ENCODE measurements at regions not wholly inside any gene's neighbourhood (a gene's known extent, or its start where the extent isn't known, plus 50 kb on each side); places are given as distances from the start of the nearest gene placed in this dataset.
"Not testable (repeated sequence)": the region's sequence is repeated elsewhere in the genome, so short reads cannot be mapped to it uniquely, and the experiment has no call there.

GRCh38 chr7:131933751-131934289, 377.4 kb upstream of the PODXL start:
- H3K9me3 ChIP-seq (ENCODE audit: insufficient read depth, low read depth) = no peaks in the 10 kb centered on the region
- TF ChIP-seq EZH2 (IDR thresholded peaks at IDR 0.05; ENCODE audit: low read depth) = no peak
- TF ChIP-seq, protein P1, sequence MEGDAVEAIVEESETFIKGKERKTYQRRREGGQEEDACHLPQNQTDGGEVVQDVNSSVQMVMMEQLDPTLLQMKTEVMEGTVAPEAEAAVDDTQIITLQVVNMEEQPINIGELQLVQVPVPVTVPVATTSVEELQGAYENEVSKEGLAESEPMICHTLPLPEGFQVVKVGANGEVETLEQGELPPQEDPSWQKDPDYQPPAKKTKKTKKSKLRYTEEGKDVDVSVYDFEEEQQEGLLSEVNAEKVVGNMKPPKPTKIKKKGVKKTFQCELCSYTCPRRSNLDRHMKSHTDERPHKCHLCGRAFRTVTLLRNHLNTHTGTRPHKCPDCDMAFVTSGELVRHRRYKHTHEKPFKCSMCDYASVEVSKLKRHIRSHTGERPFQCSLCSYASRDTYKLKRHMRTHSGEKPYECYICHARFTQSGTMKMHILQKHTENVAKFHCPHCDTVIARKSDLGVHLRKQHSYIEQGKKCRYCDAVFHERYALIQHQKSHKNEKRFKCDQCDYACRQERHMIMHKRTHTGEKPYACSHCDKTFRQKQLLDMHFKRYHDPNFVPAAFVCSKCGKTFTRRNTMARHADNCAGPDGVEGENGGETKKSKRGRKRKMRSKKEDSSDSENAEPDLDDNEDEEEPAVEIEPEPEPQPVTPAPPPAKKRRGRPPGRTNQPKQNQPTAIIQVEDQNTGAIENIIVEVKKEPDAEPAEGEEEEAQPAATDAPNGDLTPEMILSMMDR (conservative IDR thresholded peaks at IDR 0.05) = no peak
- H3K4me1 ChIP-seq (replicated peaks; ENCODE audit: insufficient read depth) = no peaks in the 10 kb centered on the region
- H3K9me2 ChIP-seq (ENCODE audit: insufficient read depth) = no peaks in the 10 kb centered on the region
- peaks cover 93% of the 10 kb centered on the region for H3K27me3 ChIP-seq (ENCODE audit: insufficient read depth, low read depth)
- no peaks in the 10 kb centered on the region for H3K36me3 ChIP-seq (ENCODE audit: low read depth)
- no peaks in the 10 kb centered on the region for H3F3A ChIP-seq (ENCODE audit: insufficient read depth, low read depth)
- BruUV-seq (replicated peaks) = no TSS peak
- no peak overlapping the region for H2AFZ ChIP-seq
- no peaks in the 10 kb centered on the region for H4K20me1 ChIP-seq (ENCODE audit: insufficient read depth)
- ChIA-PET CTCF (no interaction called here), POLR2A (ENCODE audit: unreplicated experiment) (no interaction called here)
- no peak overlapping the region for H3K4me3 ChIP-seq
- no peak for DNase-seq
- no peaks in the 10 kb centered on the region for H3K79me2 ChIP-seq (ENCODE audit: low read depth)
- no peak overlapping the region for H3K4me2 ChIP-seq
- intact Hi-C loops (cut with micrococcal nuclease; ENCODE audit: unreplicated experiment) = no loop called here
- no peak overlapping the region for H3K27ac ChIP-seq

- DNase-seq; H3K4me1 ChIP-seq (replicated peaks; ENCODE audit: insufficient read depth); H3K4me2 ChIP-seq; H3K9me2 ChIP-seq (ENCODE audit: insufficient read depth); intact Hi-C loops (cut with micrococcal nuclease; ENCODE audit: unreplicated experiment); H3K27ac ChIP-seq; H4K20me1 ChIP-seq (ENCODE audit: insufficient read depth); H3F3A ChIP-seq (ENCODE audit: insufficient read depth, low read depth); BruUV-seq (replicated peaks); POLR2A ChIA-PET (ENCODE audit: unreplicated experiment); H3K4me3 ChIP-seq; H3K79me2 ChIP-seq (ENCODE audit: low read depth); H3K9me3 ChIP-seq (ENCODE audit: insufficient read depth, low read depth); H3K36me3 ChIP-seq (ENCODE audit: low read depth); H2AFZ ChIP-seq: not testable (repeated sequence)
- CTCF ChIA-PET = interaction anchor here (0.8 kb wide), 1 partner anchor 778 kb away, joined by 3 read pairs; no protein-coding TSS in a partner anchor
- H3K27me3 ChIP-seq (ENCODE audit: insufficient read depth, low read depth) = peaks cover 96% of the 10 kb centered on the region
These were observed 376.8 kb upstream of the PODXL start for GRCh38 chr7:131933219-131933618.

DNA sequence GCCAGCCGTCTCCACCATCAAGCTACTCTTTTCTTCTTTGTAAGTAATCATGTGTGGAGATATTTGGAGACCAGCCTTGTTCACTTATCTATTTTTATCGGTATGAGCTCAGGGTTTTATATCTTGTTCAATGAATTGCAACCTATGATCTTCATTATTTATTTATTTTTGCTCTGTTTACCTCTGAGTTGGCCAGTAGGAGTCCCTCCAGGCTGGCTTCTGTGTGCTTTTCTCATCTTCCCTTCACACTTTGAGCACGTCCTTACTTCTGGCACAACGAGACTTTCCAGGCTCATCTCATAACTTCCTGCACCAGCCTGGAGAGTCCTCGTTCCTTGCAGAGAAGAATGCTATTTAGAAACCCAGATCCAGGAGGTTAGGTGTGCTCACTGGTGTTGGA, 375.8 kb upstream of the PODXL start:
- CTCF ChIA-PET = interaction anchor here (0.8 kb wide), 1 partner anchor 779 kb away, joined by 3 read pairs; no protein-coding TSS in a partner anchor
- TF ChIP-seq, protein P1 (conservative IDR thresholded peaks at IDR 0.05) = no peak; the same call in 1 of the 2 replicates
- no peak for TF ChIP-seq EZH2 (IDR thresholded peaks at IDR 0.05; ENCODE audit: low read depth)
- BruUV-seq (replicated peaks) = no TSS peak

GRCh38 chr7:131931370-131931769, 374.9 kb upstream of the PODXL start:
- no peak overlapping the region for H3K4me2 ChIP-seq
- CTCF ChIA-PET = no interaction called here
- BruUV-seq (replicated peaks) = no TSS peak
- H3K27me3 ChIP-seq (ENCODE audit: insufficient read depth, low read depth) = peaks cover 93% of the 10 kb centered on the region
- no peaks in the 10 kb centered on the region for H3F3A ChIP-seq (ENCODE audit: insufficient read depth, low read depth)
- H2AFZ ChIP-seq = no peak overlapping the region
- no peaks in the 10 kb centered on the region for H3K4me1 ChIP-seq (replicated peaks; ENCODE audit: insufficient read depth)
- DNase-seq = no peak
- no peaks in the 10 kb centered on the region for H3K9me2 ChIP-seq (ENCODE audit: insufficient read depth)
- no peaks in the 10 kb centered on the region for H4K20me1 ChIP-seq (ENCODE audit: insufficient read depth)
- intact Hi-C loops (cut with micrococcal nuclease; ENCODE audit: unreplicated experiment) = no loop called here
- no peaks in the 10 kb centered on the region for H3K36me3 ChIP-seq (ENCODE audit: low read depth)
- TF ChIP-seq, protein P1 (conservative IDR thresholded peaks at IDR 0.05) = no peak
- TF ChIP-seq EZH2 (IDR thresholded peaks at IDR 0.05; ENCODE audit: low read depth) = no peak
- POLR2A ChIA-PET (ENCODE audit: unreplicated experiment) = no interaction called here
- no peaks in the 10 kb centered on the region for H3K9me3 ChIP-seq (ENCODE audit: insufficient read depth, low read depth)
- H3K4me3 ChIP-seq = no peak overlapping the region
- H3K27ac ChIP-seq = no peak overlapping the region
- no peaks in the 10 kb centered on the region for H3K79me2 ChIP-seq (ENCODE audit: low read depth)

More for the DNA sequence above, 375.8 kb upstream of the PODXL start:
- H3K4me3 ChIP-seq = no peak overlapping the region
- no peaks in the 10 kb centered on the region for H4K20me1 ChIP-seq (ENCODE audit: insufficient read depth)
- H3K27ac ChIP-seq = no peak overlapping the region
- H3K27me3 ChIP-seq (ENCODE audit: insufficient read depth, low read depth) = peaks cover 95% of the 10 kb centered on the region
- no peaks in the 10 kb centered on the region for H3K4me1 ChIP-seq (replicated peaks; ENCODE audit: insufficient read depth)
- H3K79me2 ChIP-seq (ENCODE audit: low read depth) = no peaks in the 10 kb centered on the region
- DNase-seq = no peak
- H3K4me2 ChIP-seq = no peak overlapping the region
- no peaks in the 10 kb centered on the region for H3K9me3 ChIP-seq (ENCODE audit: insufficient read depth, low read depth)
- no peaks in the 10 kb centered on the region for H3F3A ChIP-seq (ENCODE audit: insufficient read depth, low read depth)
- no peak overlapping the region for H2AFZ ChIP-seq
- H3K36me3 ChIP-seq (ENCODE audit: low read depth) = no peaks in the 10 kb centered on the region
- intact Hi-C loops (cut with micrococcal nuclease; ENCODE audit: unreplicated experiment) = no loop called here
- POLR2A ChIA-PET (ENCODE audit: unreplicated experiment) = no interaction called here
- no peaks in the 10 kb centered on the region for H3K9me2 ChIP-seq (ENCODE audit: insufficient read depth)
